K562 (cell line): ENCODE measurements at regions not wholly inside any gene's neighbourhood (a gene's known extent, or its start where the extent isn't known, plus 50 kb on each side); places are given as distances from the start of the nearest gene placed in this dataset.

Experiments
- CBX5 ChIP-seq: IDR thresholded peaks from 2 replicates; pipeline ENCODE4 v1.6.1; 2014; ENCODE audit warnings: low read depth, borderline replicate concordance
- CTCF ChIP-seq, 3 experiments: IDR thresholded peaks in 2 of 3; conservative IDR thresholded peaks in 1 of 3; 2 replicates each; pipeline ENCODE4 v1.5.1; 2011 to 2012; ENCODE audit warnings: low read length in 3 of 3, mild to moderate bottlenecking in 3 of 3, control low read depth in 2 of 3, improper control_type of control experiment in 1 of 3, inconsistent platforms in 1 of 3, low read depth in 1 of 3, mixed read lengths in 1 of 3, moderate library complexity in 1 of 3; ENCODE audit not compliant: insufficient read depth in 2 of 3
- DIDO1 ChIP-seq: fragments of 450-650 bp; IDR thresholded peaks from 2 replicates; pipeline ENCODE4 v1.6.1; 2016; ENCODE audit warnings: low read depth, missing biosample characterization, missing genetic modification characterization
- ELK1 ChIP-seq: sonication (generic); formaldehyde crosslinking; IDR thresholded peaks from 2 replicates; pipeline ENCODE4 v1.8.1; 2022; ENCODE audit warnings: missing genetic modification reagents
- EP300 ChIP-seq: IDR thresholded peaks from 2 replicates; pipeline ENCODE4 v1.6.1; 2012; ENCODE audit warnings: low read length, improper control_type of control experiment
- NBN ChIP-seq: fragments of 450-650 bp; IDR thresholded peaks from 2 replicates; pipeline ENCODE4 v1.6.1; 2016; ENCODE audit warnings: low read depth, mild to moderate bottlenecking
- NFIC ChIP-seq: fragments of 450-650 bp; IDR thresholded peaks from 2 replicates; pipeline ENCODE4 v1.6.1; 2017; ENCODE audit warnings: mild to moderate bottlenecking, inconsistent platforms
- POLR2A ChIP-seq: fragments of 450-650 bp; conservative IDR thresholded peaks from 2 replicates; pipeline ENCODE4 v1.6.1; 2016
- RAD21 ChIP-seq, 2 experiments: fragments of 250-450 bp in 1 of 2; fragments of 450-650 bp in 1 of 2; sonication (Bioruptor Pico) in 1 of 2; formaldehyde crosslinking in 1 of 2; IDR thresholded peaks in 1 of 2; conservative IDR thresholded peaks in 1 of 2; 2 replicates each; pipeline versions ENCODE4 v1.4.0 to v1.8.0; 2020 to 2022; ENCODE audit warnings: mild to moderate bottlenecking in 2 of 2, moderate library complexity in 1 of 2
- RFX5 ChIP-seq: IDR thresholded peaks from 2 replicates; pipeline ENCODE4 v1.6.1; 2011; ENCODE audit warnings: low read depth, mild to moderate bottlenecking, improper control_type of control experiment, low read length
- TEAD4 ChIP-seq, 2 experiments: sonication (generic) in 1 of 2; formaldehyde crosslinking in 1 of 2; IDR thresholded peaks; 2 replicates each; pipeline versions ENCODE4 v1.6.1 to v1.8.0; 2012 to 2022; ENCODE audit warnings: borderline replicate concordance in 1 of 2, inconsistent platforms in 1 of 2, low read length in 1 of 2, mild to moderate bottlenecking in 1 of 2, missing genetic modification reagents in 1 of 2
- YY1 ChIP-seq, 3 experiments: IDR thresholded peaks; 2 replicates each; pipeline ENCODE4 v1.6.1; 2011; ENCODE audit warnings: low read length in 2 of 3, mild to moderate bottlenecking in 2 of 3, moderate library complexity in 2 of 3, borderline replicate concordance in 1 of 3, control low read depth in 1 of 3, low read depth in 1 of 3; ENCODE audit not compliant: insufficient read depth in 3 of 3, insufficient replicate concordance in 2 of 3, control insufficient read depth in 1 of 3, insufficient read length in 1 of 3; ENCODE audit errors: extremely low read depth in 1 of 3
- ZBTB12 ChIP-seq: fragments of 250-450 bp; sonication (Bioruptor Pico); IDR thresholded peaks from 2 replicates; pipeline ENCODE4 v1.4.0; 2020

- TF ChIP-seq RAD21 (CRISPR knock-in tag; conservative IDR thresholded peaks at IDR 0.05 in 1 of 2, IDR thresholded peaks at IDR 0.05 in 1 of 2) (no peak), POLR2A (no peak), CTCF (IDR thresholded peaks at IDR 0.05 in 2 of 3, conservative IDR thresholded peaks at IDR 0.05 in 1 of 3; ENCODE audit: insufficient read depth in 2 of 3, low read depth in 1 of 3, low read length in 3 of 3) (no peak), NBN (no peak), EP300 (no peak), TEAD4 (IDR thresholded peaks at IDR 0.05; ENCODE audit: low read length) (no peak), TEAD4 (CRISPR knock-in tag; IDR thresholded peaks at IDR 0.05; ENCODE audit: borderline replicate concordance) (no peak), RFX5 (no peak), DIDO1 (tag) (no peak), ELK1 (no peak), CBX5 (no peak), YY1 (IDR thresholded peaks at IDR 0.05; ENCODE audit: borderline replicate concordance in 1 of 3, control insufficient read depth in 1 of 3, extremely low read depth in 1 of 3, insufficient read depth in 3 of 3, insufficient read length in 1 of 3, insufficient replicate concordance in 2 of 3, low read depth in 1 of 3, low read length in 2 of 3) (no peak), NFIC (no peak), ZBTB12 (CRISPR knock-in tag) (no peak)
These were observed 255.1 kb upstream of the RAB4A start for GRCh38 chr1:229015806-229016205.
